Stimulated activated CD8-positive, alpha-beta memory T cell treated with anti-CD3 and anti-CD28 coated beads, Interleukin-2, amount 100 ng/mL, for 48 hours (primary cell): ENCODE measurements at regions not wholly inside any gene's neighbourhood (a gene's known extent, or its start where the extent isn't known, plus 50 kb on each side); places are given as distances from the start of the nearest gene placed in this dataset.

ENCODE experiments used
- DNase-seq, 2 donors: peaks; one replicate each; pipeline ENCODE4 v3.0.0-alpha.2; 2020; ENCODE audit warnings: low read depth in 2 of 2

DNA sequence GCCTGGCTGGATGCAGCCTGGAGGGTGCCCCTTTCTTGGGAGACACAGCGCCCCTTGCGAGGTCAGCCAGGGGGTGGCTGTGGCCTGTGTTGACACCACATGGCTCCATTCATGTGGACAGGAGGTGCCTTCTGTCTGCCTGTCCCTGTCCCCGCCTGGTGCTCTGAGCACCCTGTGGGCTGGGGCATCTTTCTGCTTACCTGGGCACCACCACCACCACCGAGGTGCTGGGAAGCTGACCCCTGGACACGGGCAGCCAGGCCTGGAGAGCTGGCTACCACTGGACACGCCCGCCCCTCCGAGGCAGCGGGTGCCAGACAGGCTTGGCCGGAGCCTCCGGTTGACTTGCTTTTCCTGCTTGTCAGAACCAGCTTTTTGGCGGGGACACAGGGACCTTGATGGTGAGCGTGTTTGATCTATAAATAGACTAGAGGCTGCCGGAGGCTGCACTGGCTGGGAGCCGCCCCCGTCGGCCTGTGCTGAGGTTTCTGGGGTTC lies 121.3 kb upstream of the GSE1 start:
- no peak for DNase-seq

DNA sequence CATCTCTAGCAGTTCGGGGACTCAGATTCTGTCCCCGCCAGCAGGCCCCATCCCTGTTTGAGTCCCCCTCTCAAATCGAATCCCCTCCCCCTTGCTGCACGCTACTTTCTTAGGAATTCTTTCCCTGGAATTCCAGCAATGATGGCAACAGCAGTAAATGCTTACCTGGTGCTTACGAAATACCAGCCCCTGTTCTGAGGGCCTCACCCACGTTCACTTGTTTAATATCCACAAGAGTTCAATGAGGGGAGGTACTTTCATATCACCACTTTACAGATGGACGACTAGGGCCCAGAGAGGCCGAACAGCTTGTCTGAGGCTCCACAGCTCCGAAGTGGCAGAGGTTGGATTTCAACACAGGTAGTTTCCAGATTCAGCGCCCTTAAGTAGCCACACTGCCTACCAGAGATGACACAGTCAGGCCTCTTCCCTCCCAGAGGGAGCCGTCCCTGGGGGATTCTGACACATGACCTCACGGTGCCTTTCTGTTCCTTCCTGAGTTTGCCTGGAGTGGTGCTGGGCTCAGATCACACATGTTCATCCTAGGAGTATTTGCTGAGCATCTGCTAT lies 120.7 kb upstream of the GSE1 start:
- DNase-seq = no peak

DNA sequence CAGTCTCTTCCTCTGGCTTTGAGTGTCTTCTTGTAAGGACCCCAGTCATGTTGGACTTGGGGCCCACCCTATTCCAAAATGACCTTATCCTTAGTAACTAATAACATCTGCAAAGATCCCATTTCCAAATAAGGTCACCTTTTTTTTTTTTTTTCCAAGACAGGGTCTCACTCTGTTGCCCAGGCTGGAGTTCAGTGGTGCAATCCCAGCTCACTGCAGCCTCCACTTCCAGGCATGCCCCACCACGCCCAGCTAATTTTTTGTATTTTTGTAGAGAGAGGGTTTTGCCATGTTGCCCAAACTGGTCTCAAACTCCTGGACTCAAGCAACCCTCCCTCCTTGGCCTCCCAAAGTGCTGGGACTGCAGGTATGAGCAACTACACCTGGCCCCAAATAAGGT lies 118.8 kb upstream of the GSE1 start:
- DNase-seq = no peak

DNA sequence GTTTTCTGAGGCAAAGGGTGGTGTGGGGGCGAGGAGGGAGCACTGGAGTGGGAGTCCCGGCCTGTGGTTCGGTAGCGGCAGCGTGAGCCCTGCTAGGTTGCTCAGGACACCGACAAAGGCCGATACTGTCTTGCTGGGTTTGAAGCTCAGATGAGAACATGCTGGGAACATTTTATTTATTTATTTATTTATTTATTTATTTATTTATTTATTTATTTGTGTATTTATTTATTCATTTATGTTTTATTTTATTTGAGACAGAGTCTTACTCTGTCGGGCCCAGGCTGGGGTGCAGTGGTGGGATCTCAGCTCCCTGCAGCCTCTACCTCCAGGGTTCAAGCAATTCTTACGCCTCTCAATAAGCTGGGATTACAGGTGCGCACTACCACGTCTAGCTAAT lies 117.9 kb upstream of the GSE1 start:
- no peak for DNase-seq

DNA sequence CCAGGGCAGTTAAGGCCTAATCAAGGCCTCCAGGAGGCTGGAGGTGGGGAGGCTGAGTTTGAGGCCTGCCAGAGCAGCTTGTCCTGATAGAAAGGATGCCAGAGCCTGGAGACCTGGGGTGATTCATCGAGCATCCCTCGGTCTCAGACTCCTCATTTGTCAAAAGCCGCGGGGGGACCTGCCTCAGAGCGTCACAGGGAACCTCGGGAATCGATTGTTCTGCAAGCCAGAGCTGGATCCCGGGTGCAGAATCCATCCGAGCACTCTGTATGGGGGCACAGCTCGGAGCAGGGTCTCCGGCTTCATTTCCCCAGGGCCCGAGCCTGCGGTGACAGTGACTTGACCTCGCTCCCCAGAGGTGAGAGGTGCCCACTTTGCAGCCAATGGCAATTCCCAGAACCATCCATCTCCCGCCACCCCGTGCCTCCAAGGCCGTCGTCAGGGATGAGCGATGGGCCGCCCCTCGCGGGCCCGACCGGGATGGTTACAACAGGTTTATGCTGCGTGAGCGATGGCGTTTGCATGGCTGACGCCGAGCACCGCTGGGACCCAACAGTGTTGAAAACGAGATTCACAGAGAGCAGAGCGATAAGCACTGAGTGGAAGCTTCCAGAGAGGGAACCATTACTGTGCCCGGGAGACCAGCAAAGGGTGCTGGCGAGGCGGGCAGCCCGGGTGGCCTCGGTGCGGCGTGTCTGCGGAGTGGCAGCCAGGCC lies 117.1 kb upstream of the GSE1 start:
- DNase-seq = no peak

DNA sequence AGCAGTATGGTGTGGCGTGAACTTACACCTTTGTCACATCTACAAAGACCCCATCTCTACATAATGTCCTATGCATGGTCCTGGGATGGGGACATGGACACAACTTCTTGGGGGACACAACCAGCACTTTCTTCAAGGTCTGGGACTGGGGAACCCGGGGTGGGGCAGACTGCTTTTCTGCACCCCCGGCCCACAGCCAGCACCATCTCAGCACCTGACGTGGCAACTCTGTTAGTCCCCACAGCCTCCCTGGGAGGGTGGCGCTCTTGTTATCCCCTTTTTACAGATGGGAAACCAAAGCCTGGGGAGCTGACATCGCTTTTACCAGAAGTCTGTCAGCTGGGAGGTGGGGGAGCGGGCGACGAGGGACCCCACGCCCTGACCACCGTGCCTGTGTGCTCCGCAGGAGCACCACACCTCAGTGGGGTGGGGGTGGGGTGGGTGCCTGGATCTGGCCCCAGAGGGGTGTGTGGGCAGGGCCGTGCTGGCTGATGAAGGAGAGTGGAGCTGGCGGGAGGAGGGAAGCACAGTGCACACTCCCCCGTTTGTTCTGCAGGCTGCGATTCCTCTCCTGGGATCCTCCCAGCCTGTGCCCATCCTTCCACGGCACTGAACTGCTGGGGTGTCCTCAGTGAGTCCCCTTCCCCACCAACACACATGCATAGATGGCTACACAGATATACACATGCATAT lies 115.4 kb upstream of the GSE1 start:
- DNase-seq = no peak

DNA sequence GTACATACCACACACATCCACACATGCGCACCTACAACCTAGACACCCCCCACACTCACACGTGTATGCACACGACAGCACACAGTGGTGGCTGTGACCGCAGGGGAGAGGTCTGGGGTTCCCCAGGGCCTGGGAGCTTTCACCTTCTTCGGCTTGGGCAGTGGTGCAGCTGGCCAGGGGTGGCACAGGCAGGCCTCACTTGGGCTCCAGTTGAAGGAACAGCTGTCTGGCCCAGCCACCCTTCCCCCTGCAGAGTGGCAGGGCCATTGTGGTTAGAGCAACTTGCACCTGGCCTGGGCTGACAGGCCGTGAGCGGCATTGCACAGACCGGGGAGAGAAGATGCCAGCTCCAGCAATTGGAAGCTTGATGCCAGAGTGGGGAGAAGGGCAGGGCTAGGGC lies 114.5 kb upstream of the GSE1 start:
- no peak for DNase-seq

DNA sequence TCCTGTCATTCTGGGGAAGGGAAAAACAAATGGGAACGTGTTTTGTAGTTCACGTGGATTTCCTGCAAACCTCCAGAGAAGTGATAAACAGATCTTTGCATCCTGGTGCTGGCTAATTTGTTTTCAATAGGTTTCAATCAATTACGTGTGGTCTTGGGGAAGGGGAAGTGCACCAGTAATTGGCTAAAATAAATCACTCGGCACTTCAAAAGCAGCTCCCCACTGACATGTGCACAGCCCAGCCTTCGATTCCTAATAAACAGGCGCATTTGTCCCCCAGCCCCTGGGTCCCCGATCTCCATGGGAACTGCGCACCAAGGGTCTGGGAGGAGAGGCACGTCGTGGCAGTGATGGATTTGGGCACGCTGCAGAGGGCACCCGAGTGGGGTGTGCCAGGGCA lies 112.9 kb upstream of the GSE1 start:
- DNase-seq = no peak

DNA sequence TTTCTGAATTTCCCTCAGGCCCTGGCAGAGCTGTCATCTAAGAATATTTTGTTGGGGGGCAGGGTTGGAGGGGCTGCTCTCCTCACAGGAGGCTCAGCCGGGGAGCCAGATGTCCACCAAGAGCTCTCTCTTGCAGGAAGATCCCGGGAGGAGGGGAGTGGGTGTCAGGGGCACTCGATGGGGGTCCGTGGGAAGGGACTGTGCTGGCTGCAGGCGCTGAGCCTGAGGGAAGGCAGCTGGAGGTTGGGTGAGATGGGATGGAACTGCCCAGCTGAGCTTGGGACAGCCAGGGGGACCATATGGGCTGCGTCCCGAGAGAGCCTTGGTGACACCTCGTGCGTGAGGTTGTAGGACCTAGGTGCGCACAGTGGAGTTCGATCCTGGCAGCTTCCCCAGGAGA lies 111.2 kb upstream of the GSE1 start:
- DNase-seq = no peak

DNA sequence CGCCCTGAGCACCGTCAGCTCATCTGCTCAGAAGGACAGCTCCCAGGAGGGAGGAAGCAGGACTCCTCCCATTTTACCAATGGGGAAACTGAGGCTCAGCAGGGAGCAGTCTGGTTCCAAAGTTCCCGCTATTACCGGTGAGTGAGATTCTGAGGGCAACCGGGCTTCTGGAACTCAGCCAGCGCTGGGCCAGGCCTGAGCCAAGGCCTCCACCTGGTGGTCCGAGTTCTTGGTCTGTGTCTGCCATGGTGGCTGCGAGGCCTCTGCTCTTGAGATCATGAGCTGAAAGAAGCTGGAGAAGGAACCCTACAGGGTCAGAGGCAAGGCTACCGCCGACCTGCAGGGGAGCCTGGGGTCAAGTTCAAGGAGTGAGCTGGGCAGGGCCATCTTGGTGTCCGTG lies 110.8 kb upstream of the GSE1 start:
- no peak for DNase-seq

DNA sequence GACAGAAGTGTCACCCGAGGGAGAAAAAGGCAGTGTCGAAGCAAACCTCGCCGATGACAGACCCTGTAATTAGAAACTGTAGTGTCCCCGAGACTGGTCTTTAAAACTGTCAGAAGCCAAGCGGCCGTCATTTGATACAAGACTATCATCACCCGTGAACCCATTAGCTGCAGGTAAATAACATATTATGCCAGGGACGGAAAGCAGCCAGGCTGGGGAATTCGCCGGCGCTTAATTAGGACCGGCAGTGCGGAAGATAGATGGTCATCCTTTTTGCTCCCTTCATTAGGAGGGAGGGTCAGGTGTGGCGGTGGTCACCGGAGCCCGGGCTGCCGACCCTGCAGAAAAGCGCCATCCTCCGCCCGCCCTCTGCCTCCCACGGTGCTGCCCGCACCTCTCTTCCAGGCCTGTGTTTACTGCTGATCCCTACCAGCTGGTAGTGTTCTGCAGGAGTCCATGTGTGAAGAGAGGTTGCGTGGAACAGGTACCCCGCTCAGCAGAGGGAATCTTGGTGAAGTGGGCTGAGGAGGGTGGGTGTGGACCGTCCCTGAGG lies 109.4 kb upstream of the GSE1 start:
- no peak for DNase-seq

DNA sequence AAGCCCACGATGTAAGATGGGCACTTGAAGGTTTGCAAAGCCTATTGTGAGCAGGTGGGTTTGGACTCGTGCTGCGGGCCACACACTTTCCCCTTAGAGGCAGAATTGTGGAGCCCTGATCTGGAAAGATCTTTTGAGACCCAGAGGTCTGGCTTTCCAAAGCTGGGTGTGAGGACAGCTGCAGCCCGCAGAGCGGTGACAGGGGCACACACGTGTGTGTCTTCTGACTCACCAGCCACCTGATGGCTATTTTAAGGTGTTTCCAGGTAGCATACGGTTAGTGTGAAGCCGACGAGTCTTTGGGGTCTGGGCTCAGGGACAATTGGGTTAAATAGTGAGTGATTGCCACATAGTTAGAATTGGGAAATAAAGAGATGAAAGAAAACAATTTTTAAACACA lies 108.9 kb upstream of the GSE1 start:
- no peak for DNase-seq

DNA sequence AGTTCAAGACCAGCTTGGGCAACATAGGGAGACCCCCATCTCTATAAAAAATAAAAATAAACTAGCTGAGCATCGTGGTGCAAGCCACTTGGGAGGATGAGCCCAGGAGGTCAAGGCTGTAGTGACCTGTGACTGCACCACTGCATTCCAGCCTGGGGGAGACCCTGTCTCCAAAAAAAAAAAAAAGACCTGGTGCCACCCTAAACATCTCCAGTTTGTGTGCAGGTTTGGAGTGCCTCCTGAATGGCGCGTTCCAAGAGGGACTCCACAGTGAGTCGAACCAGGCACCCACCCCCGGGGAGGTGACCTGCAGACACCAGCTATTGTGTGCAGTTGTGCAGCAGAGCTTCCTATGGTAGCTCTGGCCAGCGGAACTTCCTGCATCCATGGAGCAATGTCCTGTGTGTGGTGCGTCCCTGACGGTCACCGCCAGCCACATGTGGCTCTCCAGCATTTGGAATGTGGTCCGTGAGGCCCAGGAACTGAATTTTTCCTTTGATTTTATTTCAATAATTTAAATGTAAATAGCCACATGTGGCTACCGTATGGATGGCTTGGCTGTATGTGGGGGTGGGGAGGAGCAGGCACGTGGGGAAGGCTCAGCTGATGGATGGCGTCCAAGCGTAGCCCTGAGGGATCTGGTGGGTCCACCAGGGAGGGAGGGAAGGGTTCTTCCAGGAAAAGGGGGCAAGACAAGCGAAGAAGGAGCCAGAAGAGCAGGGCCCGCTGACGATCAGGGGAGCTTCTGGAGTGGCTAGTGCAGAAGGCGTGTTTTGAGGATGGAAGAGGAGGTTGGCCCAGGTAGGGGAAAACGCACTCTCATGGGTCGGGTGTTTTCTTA lies 107.1 kb upstream of the GSE1 start:
- DNase-seq = no peak

DNA sequence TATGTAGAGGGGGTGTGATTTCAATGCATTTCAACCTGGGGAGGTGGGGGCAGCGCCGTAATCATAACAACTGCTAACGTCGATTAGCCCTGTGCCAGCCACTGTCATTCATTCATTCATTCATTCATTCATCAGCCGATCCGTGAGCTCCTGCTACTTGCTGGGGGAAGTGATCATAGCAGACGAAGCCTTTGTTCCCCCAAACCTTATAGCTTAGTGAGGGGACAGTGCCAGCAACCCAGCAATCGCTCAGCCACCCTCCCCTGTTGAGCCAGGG lies 106.5 kb upstream of the GSE1 start:
- DNase-seq = no peak

DNA sequence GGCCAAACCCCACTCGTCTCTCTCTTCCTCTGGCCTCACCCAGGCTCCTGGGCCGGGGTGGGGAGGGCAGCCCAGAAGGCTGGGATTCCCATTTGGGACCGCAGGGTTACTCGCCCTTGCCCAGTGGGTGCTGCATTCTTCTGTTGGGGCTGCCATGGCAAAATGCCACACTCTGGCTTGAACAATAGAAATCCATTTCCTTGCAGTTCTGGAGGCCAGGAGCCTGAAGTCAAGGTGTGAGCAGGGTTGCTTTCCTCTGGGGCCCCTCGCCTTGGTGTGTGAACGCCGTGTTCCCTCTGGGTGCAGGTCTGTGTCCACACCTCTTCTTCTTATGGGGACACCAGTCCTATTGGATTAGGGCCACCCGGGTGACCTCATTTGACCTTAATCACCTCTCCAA lies 105.8 kb upstream of the GSE1 start:
- DNase-seq = no peak

DNA sequence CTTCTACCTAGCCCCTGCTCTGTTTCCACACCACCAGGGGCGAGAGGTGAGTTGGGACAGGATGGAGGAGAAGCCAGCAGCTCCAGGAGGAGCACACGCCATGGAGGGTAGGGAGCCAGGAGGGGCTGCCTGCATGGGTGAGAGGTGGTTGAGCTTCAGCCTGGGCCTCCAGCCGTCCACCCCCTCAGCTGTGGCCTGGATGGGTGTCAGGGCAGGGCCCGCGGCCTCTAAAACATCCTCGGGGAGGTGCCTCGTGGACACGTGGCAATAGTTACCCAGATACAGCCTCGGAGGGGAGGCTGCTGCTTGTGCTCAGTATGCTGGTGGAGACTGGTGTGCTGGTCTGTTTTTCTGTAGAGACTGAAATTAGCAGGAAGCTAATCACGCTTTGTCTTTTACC lies 104.7 kb upstream of the GSE1 start:
- no peak for DNase-seq

DNA sequence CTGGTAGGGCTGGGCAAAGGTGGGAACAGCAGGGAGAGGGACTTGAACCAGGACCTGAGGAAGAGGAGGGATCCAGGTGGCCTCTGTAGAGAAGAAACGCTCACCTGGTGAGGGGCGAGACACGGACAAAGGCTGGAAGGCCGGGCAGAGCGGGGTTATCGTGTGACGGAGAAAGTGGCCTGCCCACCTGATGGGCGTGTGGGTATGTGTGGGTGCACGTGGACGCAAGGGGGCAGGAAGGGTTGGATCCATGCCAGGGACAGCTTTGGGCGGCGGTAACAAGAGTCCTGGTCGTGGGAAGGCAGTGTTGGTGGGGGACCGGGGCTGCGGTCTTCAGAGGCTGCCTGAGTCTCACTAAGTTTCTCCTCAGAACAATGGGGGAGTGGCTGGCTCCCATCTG lies 104.1 kb upstream of the GSE1 start:
- no peak for DNase-seq

DNA sequence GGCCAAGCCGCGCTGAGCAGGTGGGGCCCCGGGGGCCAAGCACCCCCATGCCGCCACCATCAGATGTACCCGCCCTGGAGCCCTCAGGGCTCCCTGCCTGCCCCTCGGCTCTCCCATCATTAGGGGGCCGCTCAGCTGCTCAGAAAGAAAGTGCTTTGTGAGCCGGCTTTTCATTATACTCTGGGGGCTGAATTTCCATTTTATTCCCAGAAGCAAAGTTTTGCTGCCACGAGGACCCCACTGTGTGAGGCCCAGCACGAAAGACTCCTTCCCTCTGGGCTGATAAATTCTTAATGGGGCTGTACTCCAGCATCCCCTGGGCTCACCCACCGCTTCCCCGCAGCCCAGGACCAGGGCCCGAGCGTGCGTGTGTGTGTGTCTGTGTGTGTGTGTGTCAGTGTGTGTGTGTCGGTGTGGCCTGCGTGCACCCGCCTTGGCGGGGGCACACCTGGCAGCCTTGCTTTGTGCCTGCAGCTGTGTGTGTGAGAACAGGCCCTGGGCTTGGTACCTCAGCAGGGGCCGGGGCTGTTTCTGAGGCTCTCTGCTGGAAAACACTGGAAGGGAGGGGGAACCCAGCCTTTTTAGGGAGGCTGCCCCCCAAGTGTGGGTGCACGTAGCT lies 103.0 kb upstream of the GSE1 start:
- DNase-seq = no peak

DNA sequence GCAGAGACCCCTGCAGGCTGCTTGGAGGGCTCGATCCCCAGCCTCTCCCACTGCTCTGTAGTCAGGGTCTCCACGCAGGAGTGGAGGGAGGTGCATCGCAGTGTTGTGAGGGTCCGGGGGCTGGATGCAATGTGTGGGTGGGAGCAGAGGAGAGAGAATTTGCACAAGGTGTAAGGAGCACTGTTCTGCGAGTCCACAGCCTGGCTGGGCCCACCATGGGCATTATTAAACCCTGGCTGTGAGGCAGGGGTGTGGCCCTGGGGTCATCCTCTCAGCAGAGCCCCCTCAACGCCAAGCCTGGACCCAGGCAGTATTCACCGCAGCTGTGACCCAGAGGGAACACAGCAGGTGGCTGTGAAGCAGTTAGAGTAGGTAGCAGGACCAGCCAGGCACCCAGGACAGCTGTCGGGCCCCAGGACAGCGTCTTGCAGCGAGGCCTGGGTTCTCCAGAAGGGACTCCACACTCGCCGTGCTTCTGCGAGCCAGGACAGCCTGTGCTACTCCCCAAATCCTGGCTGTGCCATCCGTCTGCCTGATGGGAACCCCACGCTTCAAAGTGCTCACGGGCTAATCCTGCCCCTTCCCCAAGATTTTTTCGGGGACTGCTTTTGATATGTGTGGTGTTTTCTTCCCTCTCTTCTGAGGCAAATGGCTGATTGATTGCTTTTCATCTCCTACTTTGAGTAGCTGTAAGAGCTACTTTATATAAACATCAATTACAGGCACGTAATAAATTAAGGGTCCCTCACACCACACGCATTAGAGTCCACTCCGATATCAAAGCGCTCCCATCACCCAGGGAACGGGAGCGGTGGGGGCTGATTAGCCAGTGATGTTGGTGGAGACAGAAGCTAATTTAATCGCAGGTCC lies 100.9 kb upstream of the GSE1 start:
- DNase-seq = no peak

DNA sequence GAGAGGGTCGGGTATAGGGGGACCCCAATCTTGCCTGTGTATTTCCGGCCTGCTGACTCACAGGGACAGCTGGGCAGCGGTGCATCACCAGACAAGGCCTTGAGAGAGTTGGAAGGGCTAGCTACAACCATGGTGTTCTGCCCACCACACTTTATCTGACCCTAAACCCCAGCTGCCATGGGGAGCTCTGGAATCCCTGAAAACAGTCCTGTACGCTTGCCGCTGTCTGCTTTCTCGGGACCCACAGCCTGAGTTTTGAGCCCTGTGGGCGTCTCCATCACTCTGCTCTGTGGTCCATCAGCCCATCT lies 100.4 kb upstream of the GSE1 start:
- no peak for DNase-seq

DNA sequence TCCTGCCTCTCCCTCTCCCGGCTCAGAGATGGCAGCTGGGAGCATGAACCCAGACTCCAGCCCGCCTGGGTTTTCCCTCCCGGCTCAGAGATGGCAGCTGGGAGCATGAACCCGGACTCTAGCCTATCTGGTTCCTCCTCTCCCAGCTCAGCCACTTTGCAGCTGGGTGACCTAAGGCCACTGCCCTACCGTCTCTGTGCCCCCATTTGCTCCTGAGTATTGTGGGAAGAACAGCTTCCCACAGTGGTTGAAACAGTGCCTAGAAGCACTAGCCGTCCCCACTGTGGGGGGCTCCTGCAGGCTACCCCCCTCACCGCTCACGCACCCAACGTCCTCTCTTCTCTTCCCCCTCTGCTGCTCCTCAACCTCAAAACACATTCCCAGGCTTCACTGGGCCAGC lies 99.9 kb upstream of the GSE1 start:
- no peak for DNase-seq
